Neutrophil (primary cell): ENCODE measurements at regions not wholly inside any gene's neighbourhood (a gene's known extent, or its start where the extent isn't known, plus 50 kb on each side); places are given as distances from the start of the nearest gene placed in this dataset.
"Not testable (repeated sequence)": the region's sequence is repeated elsewhere in the genome, so short reads cannot be mapped to it uniquely, and the experiment has no call there.

ENCODE experiments used
- H3K27ac ChIP-seq: fragments of 200-600 bp; sonication (generic); 2 replicates; pipeline ENCODE4 v1.5.1; 2016; ENCODE audit warnings: mild to moderate bottlenecking, moderate library complexity
- H3K27me3 ChIP-seq: fragments of 200-600 bp; sonication (generic); 2 replicates; pipeline ENCODE4 v1.6.0; 2016; ENCODE audit warnings: mild to moderate bottlenecking
- H3K36me3 ChIP-seq: fragments of 200-600 bp; sonication (generic); 2 replicates; pipeline ENCODE4 v1.5.1; 2017
- H3K4me1 ChIP-seq, 2 experiments: fragments of 200-600 bp in 1 of 2; sonication (generic) in 1 of 2; 1 replicate in 1 of 2; 2 replicates in 1 of 2; pipeline versions ENCODE4 v1.5.1 to v1.6.1; 2013 to 2016; ENCODE audit warnings: low read depth in 1 of 2, low read length in 1 of 2, mild to moderate bottlenecking in 1 of 2, moderate library complexity in 1 of 2; ENCODE audit not compliant: control insufficient read depth in 1 of 2, insufficient read depth in 1 of 2
- H3K4me3 ChIP-seq, 2 experiments: fragments of 200-600 bp in 1 of 2; sonication (generic) in 1 of 2; 1 replicate in 1 of 2; 2 replicates in 1 of 2; pipeline ENCODE4 v1.5.1; 2013 to 2016; ENCODE audit warnings: low read depth in 1 of 2, low read length in 1 of 2, mild to moderate bottlenecking in 1 of 2, moderate library complexity in 1 of 2
- H3K9me3 ChIP-seq: fragments of 200-600 bp; sonication (generic); 2 replicates; pipeline ENCODE4 v1.5.1; 2016
- TF ChIP-seq, protein P1 (sequence below): fragments of 200-600 bp; sonication (generic); IDR thresholded peaks from 2 replicates; pipeline ENCODE4 v1.5.1; 2016; ENCODE audit warnings: antibody characterized with exemption

- Histone ChIP-seq H3K27me3 (no peaks in the 10 kb centered on the region), H3K27ac (no peak overlapping the region), H3K9me3 (no peaks in the 10 kb centered on the region), H3K4me1 (no peaks in the 10 kb centered on the region), H3K4me3 (no peak overlapping the region), H3K36me3 (no peaks in the 10 kb centered on the region)
- TF ChIP-seq, protein P1, sequence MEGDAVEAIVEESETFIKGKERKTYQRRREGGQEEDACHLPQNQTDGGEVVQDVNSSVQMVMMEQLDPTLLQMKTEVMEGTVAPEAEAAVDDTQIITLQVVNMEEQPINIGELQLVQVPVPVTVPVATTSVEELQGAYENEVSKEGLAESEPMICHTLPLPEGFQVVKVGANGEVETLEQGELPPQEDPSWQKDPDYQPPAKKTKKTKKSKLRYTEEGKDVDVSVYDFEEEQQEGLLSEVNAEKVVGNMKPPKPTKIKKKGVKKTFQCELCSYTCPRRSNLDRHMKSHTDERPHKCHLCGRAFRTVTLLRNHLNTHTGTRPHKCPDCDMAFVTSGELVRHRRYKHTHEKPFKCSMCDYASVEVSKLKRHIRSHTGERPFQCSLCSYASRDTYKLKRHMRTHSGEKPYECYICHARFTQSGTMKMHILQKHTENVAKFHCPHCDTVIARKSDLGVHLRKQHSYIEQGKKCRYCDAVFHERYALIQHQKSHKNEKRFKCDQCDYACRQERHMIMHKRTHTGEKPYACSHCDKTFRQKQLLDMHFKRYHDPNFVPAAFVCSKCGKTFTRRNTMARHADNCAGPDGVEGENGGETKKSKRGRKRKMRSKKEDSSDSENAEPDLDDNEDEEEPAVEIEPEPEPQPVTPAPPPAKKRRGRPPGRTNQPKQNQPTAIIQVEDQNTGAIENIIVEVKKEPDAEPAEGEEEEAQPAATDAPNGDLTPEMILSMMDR: no peak
Measured at GRCh38 chr18:42548493-42548892, 567.0 kb downstream of the RIT2 start.

DNA sequence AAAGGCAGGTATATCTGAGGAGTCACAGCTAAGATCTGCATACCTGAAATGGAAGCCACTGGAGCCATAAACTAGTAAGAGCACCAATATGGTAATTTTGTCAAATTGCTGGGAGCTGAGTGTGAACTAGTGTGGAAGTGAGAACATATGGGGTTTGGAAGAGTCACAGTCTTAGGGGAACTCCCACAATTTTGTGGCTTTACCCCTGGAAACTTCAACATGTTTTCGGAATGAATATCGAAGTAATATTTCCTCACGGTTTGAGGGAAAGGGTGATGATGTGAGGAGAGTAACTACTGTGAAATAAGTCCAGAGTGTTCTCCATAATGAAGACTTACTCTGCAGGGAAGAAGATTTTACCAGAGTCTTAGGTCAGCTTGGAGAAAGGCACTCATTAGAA, 565.9 kb downstream of the RIT2 start:
- Histone ChIP-seq H3K4me3 (no peak overlapping the region), H3K36me3 (no peaks in the 10 kb centered on the region), H3K27me3 (no peaks in the 10 kb centered on the region), H3K27ac (no peak overlapping the region), H3K9me3 (no peaks in the 10 kb centered on the region), H3K4me1 (no peaks in the 10 kb centered on the region)
- TF ChIP-seq, protein P1: no peak

DNA sequence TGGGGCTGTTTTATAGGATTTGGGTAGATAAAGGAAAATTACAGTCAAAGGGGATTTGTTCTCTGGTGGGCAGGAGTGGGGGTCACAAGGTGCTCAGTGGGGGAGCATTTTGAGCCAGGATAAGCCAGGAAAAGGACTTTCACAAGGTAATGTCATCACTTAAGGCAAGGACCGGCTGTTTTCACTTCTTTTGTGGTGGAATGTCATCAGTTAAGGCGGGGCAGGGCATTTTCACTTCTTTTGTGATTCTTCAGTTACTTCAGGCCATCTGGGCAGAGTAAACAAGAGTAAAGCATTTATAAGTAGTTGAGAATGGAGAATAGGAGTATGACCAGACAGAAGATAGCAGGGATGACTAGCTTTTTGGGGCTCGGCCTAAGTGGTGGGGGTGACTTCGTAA, 562.9 kb downstream of the RIT2 start:
- H3K9me3 ChIP-seq, H3K4me1 ChIP-seq, H3K27me3 ChIP-seq, H3K27ac ChIP-seq, H3K36me3 ChIP-seq, H3K4me3 ChIP-seq: not testable (repeated sequence)

DNA sequence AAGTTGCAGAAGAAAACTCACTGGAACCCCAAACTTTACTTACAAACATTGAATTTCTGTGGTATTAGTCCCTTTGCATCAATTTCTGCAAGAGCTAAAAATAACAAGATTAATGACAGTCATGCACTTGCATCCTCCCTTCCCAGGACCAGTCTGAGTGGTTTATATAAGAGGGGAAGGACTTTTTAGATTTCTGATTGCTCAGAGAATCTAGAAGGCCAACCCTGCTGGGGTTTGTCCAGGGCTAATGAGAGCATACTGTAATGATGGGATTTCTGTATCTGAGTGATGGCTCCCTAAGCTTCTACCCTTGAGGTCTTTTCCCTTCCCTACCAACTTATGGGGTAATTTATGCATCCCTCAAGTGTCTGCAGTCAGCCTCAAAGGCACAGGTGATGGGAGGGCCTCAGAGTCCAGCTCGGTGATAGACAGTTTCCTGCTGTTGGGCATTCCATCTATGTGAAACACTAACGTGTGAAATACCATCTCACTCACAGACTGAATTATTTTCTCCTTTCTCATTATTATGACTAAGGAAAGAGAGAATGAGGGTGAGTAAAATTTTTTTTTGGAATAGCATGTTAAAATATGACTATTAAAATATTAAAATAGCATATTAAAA, 556.3 kb downstream of the RIT2 start:
- Histone ChIP-seq H3K4me1 (no peaks in the 10 kb centered on the region), H3K27me3 (no peaks in the 10 kb centered on the region), H3K27ac (no peak overlapping the region), H3K4me3 (no peak overlapping the region), H3K36me3 (no peaks in the 10 kb centered on the region), H3K9me3 (no peaks in the 10 kb centered on the region)
- TF ChIP-seq, protein P1: no peak

- Histone ChIP-seq H3K27me3 (no peaks in the 10 kb centered on the region), H3K4me3 (no peak overlapping the region)
- TF ChIP-seq, protein P1: no peak
Measured at GRCh38 chr18:42561521-42561920, 554.0 kb downstream of the RIT2 start.

GRCh38 chr18:42563995-42564394, 551.5 kb downstream of the RIT2 start:
- no peaks in the 10 kb centered on the region for H3K27me3 ChIP-seq
- no peak overlapping the region for H3K4me3 ChIP-seq
- H3K9me3 ChIP-seq: no peaks in the 10 kb centered on the region
- H3K27ac ChIP-seq: no peak overlapping the region
- no peaks in the 10 kb centered on the region for H3K4me1 ChIP-seq
- no peaks in the 10 kb centered on the region for H3K36me3 ChIP-seq
- TF ChIP-seq, protein P1: no peak

More at GRCh38 chr18:42561521-42561920, 554.0 kb downstream of the RIT2 start:
- no peak overlapping the region for H3K27ac ChIP-seq
- H3K4me1 ChIP-seq: no peaks in the 10 kb centered on the region
- H3K9me3 ChIP-seq: no peaks in the 10 kb centered on the region
- no peaks in the 10 kb centered on the region for H3K36me3 ChIP-seq
